ENCODE measurements at regions not wholly inside any gene's neighbourhood (a gene's known extent, or its start where the extent isn't known, plus 50 kb on each side); places are given as distances from the start of the nearest gene placed in this dataset.

DNA sequence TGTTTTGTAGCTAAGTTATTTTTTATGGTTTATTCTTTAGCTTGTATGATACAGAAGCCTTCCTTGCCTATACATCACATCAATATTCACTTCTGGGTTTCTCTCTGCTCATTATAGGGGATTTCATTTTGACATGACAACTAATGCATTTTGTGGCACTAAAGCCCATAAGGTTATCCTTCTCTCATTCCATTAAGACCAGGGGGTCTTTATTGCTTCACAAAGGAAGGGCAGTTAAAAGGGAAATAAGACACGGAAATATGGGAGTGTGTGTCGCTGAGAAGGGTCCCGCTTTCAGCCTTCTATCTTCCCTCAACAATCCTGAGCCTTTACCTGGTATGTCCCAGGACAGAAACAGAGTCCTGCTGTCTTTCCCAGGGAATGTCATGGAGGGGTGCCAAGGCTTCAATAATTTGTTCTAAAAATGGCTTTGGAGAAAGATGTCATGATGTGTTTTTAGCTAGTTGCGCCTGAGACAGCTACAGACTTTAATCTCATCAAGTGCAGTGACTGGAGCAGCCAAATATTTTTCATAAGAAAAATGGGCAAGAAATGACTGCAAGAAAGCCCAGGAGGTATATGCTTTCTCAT lies 1145.4 kb upstream of the TMEM132C start:
- POLR2A ChIA-PET, result no interaction called here
- WGBS (ENCODE audit: insufficient coverage, insufficient replicate concordance, low lambda C conversion rate, missing lambda C conversion rate), result 64% methylated on average over 4 of the region's 4 CpGs
- FAIRE-seq, result no peak

DNA sequence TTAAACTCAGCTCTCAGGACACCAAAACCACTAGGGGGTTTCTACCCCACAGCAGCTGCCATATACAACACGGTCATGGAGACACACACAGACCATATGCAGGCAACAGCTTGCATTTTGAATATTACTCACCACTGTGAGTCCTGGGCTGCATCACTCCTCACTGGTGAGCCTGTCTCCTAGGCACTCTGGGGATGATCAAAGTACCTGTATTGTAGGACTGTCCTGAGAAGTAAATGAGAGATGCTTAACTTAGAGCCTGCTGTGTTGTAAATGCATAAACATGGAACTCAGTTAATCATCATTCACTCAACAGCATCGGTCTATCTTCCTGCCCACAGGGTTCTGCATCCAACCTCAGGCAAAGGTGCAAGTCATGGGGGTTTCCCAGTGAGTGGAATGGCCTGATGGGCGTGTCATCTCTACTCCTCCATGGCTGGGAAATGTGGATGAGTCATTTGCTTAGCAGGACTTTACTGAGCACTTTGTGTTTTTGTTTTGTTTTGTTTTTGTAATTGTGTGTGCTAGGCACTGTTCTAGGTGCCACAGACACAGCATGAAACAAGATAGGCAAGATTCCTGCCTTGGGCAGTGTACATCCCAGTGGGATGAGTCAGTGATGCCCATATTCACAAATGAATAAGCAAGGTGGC lies 1141.2 kb upstream of the TMEM132C start:
- Histone ChIP-seq H3K27ac (ENCODE audit: control insufficient read depth, insufficient read depth) (peak overlapping the region; percentile 63), H4K20me1 (ENCODE audit: control insufficient read depth, insufficient read depth) (no peaks in the 10 kb centered on the region; the same call in 1 of the 2 replicates), H3K4me3 (no peak overlapping the region), H3K4me1 (ENCODE audit: control insufficient read depth, insufficient read depth, low read length) (peaks cover 3% of the 10 kb centered on the region; the same call in 1 of the 2 replicates), H3K4me2 (ENCODE audit: control insufficient read depth, insufficient read depth) (peak overlapping the region; percentile 62), H2AFZ (ENCODE audit: control insufficient read depth, low read depth, low read length) (peak overlapping the region; percentile 24; the same call in 1 of the 2 replicates), H3K9ac (ENCODE audit: control insufficient read depth, insufficient read depth, low read length) (no peak overlapping the region), H3K9me3 (replicated peaks; ENCODE audit: control insufficient read depth, insufficient read depth, low read length) (no peaks in the 10 kb centered on the region), H3K36me3 (ENCODE audit: control insufficient read depth in 2 of 2, insufficient read depth in 2 of 2, low read length in 1 of 2) (no peaks in the 10 kb centered on the region), H3K79me2 (ENCODE audit: control insufficient read depth, insufficient read depth, low read length) (no peaks in the 10 kb centered on the region), H3K27me3 (replicated peaks in 1 of 2; ENCODE audit: control insufficient read depth in 2 of 2, insufficient read depth in 2 of 2, low read length in 1 of 2) (no peaks in the 10 kb centered on the region)
- ChIA-PET CTCF (no interaction called here), RAD21 (ENCODE audit: unreplicated experiment) (no interaction called here), POLR2A (no interaction called here), SMC1A (ENCODE audit: uncharacterized antibody, unreplicated experiment) (interaction anchor here (0.9 kb wide), 1 partner anchor 10 kb away, joined by 3 read pairs; no protein-coding TSS in a partner anchor)
- BruUV-seq (replicated peaks), result no TSS peak
- intact Hi-C loops (cut with micrococcal nuclease; ENCODE audit: unreplicated experiment) (no loop called here), in situ Hi-C loops (cut with MboI) (no loop called here)
- FAIRE-seq (no peak), ATAC-seq (peak; percentile 90), DNase-seq (ENCODE audit: low read depth, low spot score) (peak; percentile 56)
- WGBS (ENCODE audit: insufficient coverage, insufficient replicate concordance, low lambda C conversion rate, missing lambda C conversion rate), result 2% methylated on average over 3 of the region's 3 CpGs
- peak; percentile 85 for TF ChIP-seq TCF12 (IDR thresholded peaks at IDR 0.05; ENCODE audit: low read depth, low read length)
- no peak for TF ChIP-seq CHD1 (IDR thresholded peaks at IDR 0.05; ENCODE audit: low read depth, low read length)
- 0 out of 2 replicates have a peak, but pooled peaks have one; percentile 11 for TF ChIP-seq RAD21 (IDR thresholded peaks at IDR 0.05; ENCODE audit: insufficient read depth, low read depth, low read length)
- 0 out of 2 replicates have a peak, but pooled peaks have one; percentile 24 for TF ChIP-seq YY1 (IDR thresholded peaks at IDR 0.05; ENCODE audit: low read depth, low read length)
- peak; percentile 40; the same call in 1 of the 2 replicates for TF ChIP-seq RUNX3 (IDR thresholded peaks at IDR 0.05; ENCODE audit: low read length)
- TF ChIP-seq TCF3 (IDR thresholded peaks at IDR 0.05; ENCODE audit: borderline replicate concordance, insufficient read depth, low read depth, low read length), result 0 out of 2 replicates have a peak, but pooled peaks have one; percentile 28
- TF ChIP-seq, protein P1, sequence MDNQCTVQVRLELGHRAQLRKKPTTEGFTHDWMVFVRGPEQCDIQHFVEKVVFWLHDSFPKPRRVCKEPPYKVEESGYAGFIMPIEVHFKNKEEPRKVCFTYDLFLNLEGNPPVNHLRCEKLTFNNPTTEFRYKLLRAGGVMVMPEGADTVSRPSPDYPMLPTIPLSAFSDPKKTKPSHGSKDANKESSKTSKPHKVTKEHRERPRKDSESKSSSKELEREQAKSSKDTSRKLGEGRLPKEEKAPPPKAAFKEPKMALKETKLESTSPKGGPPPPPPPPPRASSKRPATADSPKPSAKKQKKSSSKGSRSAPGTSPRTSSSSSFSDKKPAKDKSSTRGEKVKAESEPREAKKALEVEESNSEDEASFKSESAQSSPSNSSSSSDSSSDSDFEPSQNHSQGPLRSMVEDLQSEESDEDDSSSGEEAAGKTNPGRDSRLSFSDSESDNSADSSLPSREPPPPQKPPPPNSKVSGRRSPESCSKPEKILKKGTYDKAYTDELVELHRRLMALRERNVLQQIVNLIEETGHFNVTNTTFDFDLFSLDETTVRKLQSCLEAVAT (IDR thresholded peaks at IDR 0.05), result no peak
- TF ChIP-seq EED (IDR thresholded peaks at IDR 0.05; ENCODE audit: low read depth), result peak; percentile 33; the same call in 1 of the 2 replicates
- TF ChIP-seq FOS (IDR thresholded peaks at IDR 0.05; ENCODE audit: borderline replicate concordance, extremely low read depth, insufficient read length), result no peak
- no peak for TF ChIP-seq SIN3A (IDR thresholded peaks at IDR 0.05; ENCODE audit: low read depth, low read length)
- TF ChIP-seq MYC (IDR thresholded peaks at IDR 0.05; ENCODE audit: insufficient read depth, insufficient read length, insufficient replicate concordance, low read length, severe bottlenecking), result no peak
- no peak for TF ChIP-seq CREM (IDR thresholded peaks at IDR 0.05; ENCODE audit: low read depth)

More for the DNA sequence above, 1145.4 kb upstream of the TMEM132C start:
- in situ Hi-C loops (cut with MboI), result no loop called here
- BruUV-seq (replicated peaks), result no TSS peak
- H3K27ac ChIP-seq (ENCODE audit: control insufficient read depth, insufficient read depth), result no peak overlapping the region
- no peak overlapping the region for H3K4me3 ChIP-seq
- peaks cover 3% of the 10 kb centered on the region; the same call in 1 of the 2 replicates for H3K4me1 ChIP-seq (ENCODE audit: control insufficient read depth, insufficient read depth, low read length)
- intact Hi-C loops (cut with micrococcal nuclease; ENCODE audit: unreplicated experiment), result no loop called here
- no peaks in the 10 kb centered on the region for H3K9me3 ChIP-seq (replicated peaks; ENCODE audit: control insufficient read depth, insufficient read depth, low read length)
- no peak for DNase-seq (ENCODE audit: low read depth, low spot score)
- ChIA-PET RAD21 (ENCODE audit: unreplicated experiment) (no interaction called here), SMC1A (ENCODE audit: uncharacterized antibody, unreplicated experiment) (no interaction called here), CTCF (no interaction called here)
- H3K4me2 ChIP-seq (ENCODE audit: control insufficient read depth, insufficient read depth), result no peak overlapping the region
- H3K79me2 ChIP-seq (ENCODE audit: control insufficient read depth, insufficient read depth, low read length), result no peaks in the 10 kb centered on the region
- no peak for ATAC-seq
- no peak overlapping the region for H3K9ac ChIP-seq (ENCODE audit: control insufficient read depth, insufficient read depth, low read length)
- H3K36me3 ChIP-seq (ENCODE audit: control insufficient read depth in 2 of 2, insufficient read depth in 2 of 2, low read length in 1 of 2), result no peaks in the 10 kb centered on the region
- H4K20me1 ChIP-seq (ENCODE audit: control insufficient read depth, insufficient read depth), result no peaks in the 10 kb centered on the region; the same call in 1 of the 2 replicates
- H3K27me3 ChIP-seq (replicated peaks in 1 of 2; ENCODE audit: control insufficient read depth in 2 of 2, insufficient read depth in 2 of 2, low read length in 1 of 2), result no peaks in the 10 kb centered on the region
- TF ChIP-seq NBN (IDR thresholded peaks at IDR 0.05), result no peak
- no peak for TF ChIP-seq ZSCAN29 (IDR thresholded peaks at IDR 0.05)
- TF ChIP-seq, protein P2, sequence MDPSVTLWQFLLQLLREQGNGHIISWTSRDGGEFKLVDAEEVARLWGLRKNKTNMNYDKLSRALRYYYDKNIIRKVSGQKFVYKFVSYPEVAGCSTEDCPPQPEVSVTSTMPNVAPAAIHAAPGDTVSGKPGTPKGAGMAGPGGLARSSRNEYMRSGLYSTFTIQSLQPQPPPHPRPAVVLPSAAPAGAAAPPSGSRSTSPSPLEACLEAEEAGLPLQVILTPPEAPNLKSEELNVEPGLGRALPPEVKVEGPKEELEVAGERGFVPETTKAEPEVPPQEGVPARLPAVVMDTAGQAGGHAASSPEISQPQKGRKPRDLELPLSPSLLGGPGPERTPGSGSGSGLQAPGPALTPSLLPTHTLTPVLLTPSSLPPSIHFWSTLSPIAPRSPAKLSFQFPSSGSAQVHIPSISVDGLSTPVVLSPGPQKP (IDR thresholded peaks at IDR 0.05; ENCODE audit: low read depth, low read length), result no peak
- no peak for TF ChIP-seq CREB1 (IDR thresholded peaks at IDR 0.05; ENCODE audit: low read depth)
- no peak for TF ChIP-seq JUND (IDR thresholded peaks at IDR 0.05; ENCODE audit: low read depth, low read length)
- H2AFZ ChIP-seq (ENCODE audit: control insufficient read depth, low read depth, low read length), result no peak overlapping the region
